HepG2 (cell line): ENCODE measurements at regions not wholly inside any gene's neighbourhood (a gene's known extent, or its start where the extent isn't known, plus 50 kb on each side); places are given as distances from the start of the nearest gene placed in this dataset.
"Not testable (repeated sequence)": the region's sequence is repeated elsewhere in the genome, so short reads cannot be mapped to it uniquely, and the experiment has no call there.

Experiments used
- ATAC-seq: fragments of 200-7000 bp; cut with Tn5 transposase; 3 replicates; pipeline ENCODE4 v1.9.1; 2020; ENCODE audit warnings: mild to moderate bottlenecking, moderate library complexity
- BruUV-seq: library from RNA; stranded (reverse); fragments of 400-500 nt; replicated peaks from 2 replicates; lab custom pipeline; 2021; lab: Mats Ljungman, UMichigan
- CTCF ChIA-PET: fragments of 300-600 bp; formaldehyde crosslinking; extraction: SDS; loops from one replicate; lab custom pipeline; 2021; ENCODE audit warnings: low total read pairs, inconsistent platforms, low intra/inter-chr PET ratio; lab: Yijun Ruan, JAX
- POLR2A ChIA-PET: fragments of 350-600 bp; sonication (Branson Sonifier 250); formaldehyde crosslinking; loops from one replicate; lab custom pipeline; 2020; ENCODE audit warnings: antibody characterized with exemption, inconsistent platforms; lab: Yijun Ruan, JAX
- DNase-seq: peaks from one replicate; pipeline ENCODE4 v3.0.0-alpha.2; 2015; ENCODE audit warnings: low spot score
- FAIRE-seq: peaks from 3 replicates; lab custom pipeline; 2011; peaks lifted over from hg19 to GRCh38; lab: Jason Lieb, UNC
- H2AFZ ChIP-seq: one replicate; pipeline ENCODE4 v1.6.1; 2011; ENCODE audit warnings: low read length, inconsistent platforms
- H3K27ac ChIP-seq: fragments of 300-600 bp; 3 replicates; pipeline ENCODE4 v1.8.0; 2011; ENCODE audit warnings: mixed run types, mild to moderate bottlenecking, mixed read lengths, low read length, inconsistent platforms; ENCODE audit not compliant: insufficient read depth; ENCODE audit errors: extremely low read length
- H3K27me3 ChIP-seq, 2 experiments: fragments of 200-600 bp in 1 of 2; 2 replicates in 1 of 2; 3 replicates in 1 of 2; pipeline versions ENCODE4 v1.6.0 to v1.8.0; 2011; ENCODE audit warnings: low read length in 2 of 2, mild to moderate bottlenecking in 2 of 2, moderate library complexity in 2 of 2, inconsistent platforms in 1 of 2; ENCODE audit not compliant: insufficient read depth in 2 of 2, control insufficient read depth in 1 of 2
- H3K36me3 ChIP-seq, 2 experiments: fragments of 200-600 bp in 1 of 2; replicated peaks in 1 of 2; 2 replicates in 1 of 2; 3 replicates in 1 of 2; pipeline versions ENCODE4 v1.5.1 to v1.8.0; 2011; ENCODE audit warnings: low read length in 2 of 2, inconsistent platforms in 1 of 2; ENCODE audit not compliant: insufficient read depth in 2 of 2, control insufficient read depth in 1 of 2
- H3K4me1 ChIP-seq: 2 replicates; pipeline ENCODE4 v1.5.1; 2012; ENCODE audit warnings: low read length, inconsistent platforms; ENCODE audit not compliant: insufficient read depth
- H3K4me2 ChIP-seq: 2 replicates; pipeline ENCODE4 v1.6.0; 2011; ENCODE audit warnings: low read depth, low read length, inconsistent platforms
- H3K4me3 ChIP-seq, 3 experiments: fragments of 200-600 bp in 1 of 3; sonication (generic), shearing (Covaris generic) in 1 of 3; replicated peaks in 1 of 3; 2 replicates each; pipeline ENCODE4 v1.5.1; 2011 to 2016; ENCODE audit warnings: low read length in 3 of 3, inconsistent platforms in 2 of 3, low read depth in 2 of 3, mild to moderate bottlenecking in 2 of 3, control low read depth in 1 of 3, mixed read lengths in 1 of 3; ENCODE audit not compliant: insufficient read depth in 1 of 3
- H3K79me2 ChIP-seq: one replicate; pipeline ENCODE4 v1.6.1; 2011; ENCODE audit warnings: low read length, inconsistent platforms; ENCODE audit not compliant: insufficient read depth
- H3K9ac ChIP-seq: 2 replicates; pipeline ENCODE4 v1.6.0; 2011; ENCODE audit warnings: mild to moderate bottlenecking, low read depth, low read length, inconsistent platforms; ENCODE audit not compliant: insufficient read depth
- H3K9me3 ChIP-seq: 2 replicates; pipeline ENCODE4 v1.5.1; 2012; ENCODE audit warnings: mild to moderate bottlenecking, low read length
- H4K20me1 ChIP-seq: 2 replicates; pipeline ENCODE4 v1.6.0; 2011; ENCODE audit warnings: inconsistent platforms, mild to moderate bottlenecking, low read length, moderate library complexity; ENCODE audit not compliant: insufficient read depth
- MAFF ChIP-seq: IDR thresholded peaks from 2 replicates; pipeline ENCODE4 v1.6.1; 2011; ENCODE audit warnings: low read depth, low read length, improper control_type of control experiment
- SOX5 ChIP-seq: IDR thresholded peaks from 2 replicates; pipeline ENCODE4 v1.6.1; 2016; ENCODE audit warnings: borderline replicate concordance
- WGBS: methylation state at CpG from one replicate; pipeline ENCODE4 v1.1.6; 2017; ENCODE audit warnings: low lambda C conversion rate; 5-methylcytosine and 5-hydroxymethylcytosine counted together
- in situ Hi-C: cut with HindIII; loops from 2 replicates; pipeline ENCODE4 v1.10.0; 2017; ENCODE audit warnings: low pct_unique_long_range_greater_than_20kb; ENCODE audit not compliant: extremely low pct_ligation_motif_present
- intact Hi-C: fragments of 100-400 bp; cut with micrococcal nuclease; formaldehyde crosslinking; loops from one replicate; pipeline ENCODE4 v1.10.0; 2022; ENCODE audit not compliant: unreplicated experiment
- TF ChIP-seq, protein P1 (sequence below): IDR thresholded peaks from 2 replicates; pipeline ENCODE4 v1.6.1; 2016

DNA sequence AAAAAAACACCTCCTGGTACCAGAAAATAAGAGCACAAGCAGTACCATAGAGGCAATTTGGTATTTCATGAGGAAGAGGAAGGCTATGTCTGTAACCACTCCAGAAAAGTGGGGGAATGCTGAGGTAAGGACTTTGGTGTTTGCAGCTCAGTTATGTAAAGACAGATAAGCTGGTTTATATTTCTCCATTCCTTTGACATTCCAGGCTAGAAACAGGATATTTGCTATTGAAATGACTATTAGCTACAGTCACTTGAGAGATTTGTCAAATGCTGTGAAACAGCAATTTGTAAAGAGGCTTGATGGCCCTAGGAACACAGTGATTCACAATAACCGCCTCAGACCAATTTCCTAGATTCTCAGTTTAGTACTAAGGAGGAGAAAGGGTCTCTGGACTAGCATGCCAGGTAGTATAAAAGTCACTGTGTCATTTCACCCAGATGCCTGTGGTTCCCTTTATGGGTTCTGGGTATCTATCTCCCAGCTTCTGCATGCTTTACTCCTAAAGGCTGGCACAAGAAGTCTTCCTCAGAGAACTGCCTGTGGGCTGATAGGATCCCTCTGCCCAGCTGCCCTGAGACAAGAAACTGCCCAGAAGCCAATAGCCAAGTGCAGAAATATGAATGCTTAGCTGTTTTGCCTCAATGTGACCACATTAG lies 80.5 kb downstream of the VCAM1 start (continued):
- peak; percentile 68 for TF ChIP-seq MAFF

DNA sequence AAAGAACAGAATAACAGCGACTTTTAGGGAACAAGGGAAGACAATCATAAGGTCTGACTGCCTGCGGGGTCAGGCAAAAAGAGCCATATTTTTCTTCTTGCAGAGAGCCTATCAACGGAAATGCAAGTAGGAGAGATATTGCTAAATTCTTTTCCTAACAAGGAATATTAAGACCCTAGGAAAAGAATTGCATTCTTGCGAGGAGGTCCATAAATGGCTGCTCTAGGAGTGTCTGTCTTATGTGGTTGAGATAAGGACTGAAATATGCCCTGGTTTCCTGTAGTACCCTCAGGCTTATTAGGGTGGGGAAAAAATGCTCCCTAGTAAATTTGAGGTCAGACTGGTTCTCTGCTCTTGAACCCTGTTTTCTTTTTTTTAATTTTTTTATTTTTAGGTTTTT lies 81.7 kb downstream of the VCAM1 start:
- BruUV-seq, POLR2A ChIA-PET, H3K27ac ChIP-seq, H3K36me3 ChIP-seq, in situ Hi-C loops, H3K4me2 ChIP-seq, FAIRE-seq, H3K9me3 ChIP-seq, H3K27me3 ChIP-seq, CTCF ChIA-PET, H3K79me2 ChIP-seq, H2AFZ ChIP-seq, ATAC-seq, H3K9ac ChIP-seq, H3K4me3 ChIP-seq, H4K20me1 ChIP-seq, DNase-seq: not testable (repeated sequence)
- intact Hi-C loops = loop anchor here (5.0 kb wide), 1 partner anchor 314 kb away; no protein-coding TSS in a partner anchor
- WGBS = 68% methylated on average over 4 of the region's 4 CpGs
- H3K4me1 ChIP-seq = peaks cover 26% of the 10 kb centered on the region

DNA sequence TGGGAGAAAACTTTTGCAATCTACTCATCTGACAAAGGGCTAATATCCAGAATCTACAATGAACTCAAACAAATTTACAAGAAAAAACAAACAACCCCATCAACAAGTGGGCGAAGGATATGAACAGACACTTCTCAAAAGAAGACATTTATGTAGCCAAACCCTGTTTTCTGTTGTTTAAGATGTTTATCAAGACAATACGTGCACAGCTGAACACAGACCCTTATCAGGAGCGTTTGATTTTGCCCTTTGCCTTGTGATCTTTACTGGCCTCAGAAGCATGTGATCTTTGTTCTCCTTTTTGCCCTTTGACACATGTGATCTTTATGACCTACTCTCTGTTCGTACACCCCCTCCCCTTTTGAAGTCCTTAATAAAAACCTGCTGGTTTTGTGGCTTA lies 83.7 kb downstream of the VCAM1 start:
- H3K9me3 ChIP-seq, H3K27ac ChIP-seq, H3K4me3 ChIP-seq, H4K20me1 ChIP-seq, H3K27me3 ChIP-seq, DNase-seq, H2AFZ ChIP-seq, H3K79me2 ChIP-seq, FAIRE-seq, H3K36me3 ChIP-seq, CTCF ChIA-PET, H3K9ac ChIP-seq, ATAC-seq, BruUV-seq, POLR2A ChIA-PET, in situ Hi-C loops: not testable (repeated sequence)
- intact Hi-C loops = loop anchor here (5.0 kb wide), 1 partner anchor 316 kb away; no protein-coding TSS in a partner anchor
- Histone ChIP-seq H3K4me2 (peak overlapping the region; percentile 7; the same call in 1 of the 2 replicates), H3K4me1 (peaks cover 26% of the 10 kb centered on the region)
- 7% methylated on average over 4 of the region's 4 CpGs for WGBS
- TF ChIP-seq SOX5 (CRISPR knock-in tag) = peak; percentile 10; the same call in 1 of the 2 replicates
- TF ChIP-seq, protein P1, sequence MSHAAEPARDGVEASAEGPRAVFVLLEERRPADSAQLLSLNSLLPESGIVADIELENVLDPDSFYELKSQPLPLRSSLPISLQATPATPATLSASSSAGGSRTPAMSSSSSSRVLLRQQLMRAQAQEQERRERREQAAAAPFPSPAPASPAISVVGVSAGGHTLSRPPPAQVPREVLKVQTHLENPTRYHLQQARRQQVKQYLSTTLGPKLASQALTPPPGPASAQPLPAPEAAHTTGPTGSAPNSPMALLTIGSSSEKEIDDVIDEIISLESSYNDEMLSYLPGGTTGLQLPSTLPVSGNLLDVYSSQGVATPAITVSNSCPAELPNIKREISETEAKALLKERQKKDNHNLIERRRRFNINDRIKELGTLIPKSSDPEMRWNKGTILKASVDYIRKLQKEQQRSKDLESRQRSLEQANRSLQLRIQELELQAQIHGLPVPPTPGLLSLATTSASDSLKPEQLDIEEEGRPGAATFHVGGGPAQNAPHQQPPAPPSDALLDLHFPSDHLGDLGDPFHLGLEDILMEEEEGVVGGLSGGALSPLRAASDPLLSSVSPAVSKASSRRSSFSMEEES (CRISPR knock-in tag) = 0 out of 2 replicates have a peak, but pooled peaks have one; percentile 13
